Kidney tubule cell (primary cell): ENCODE measurements at regions not wholly inside any gene's neighbourhood (a gene's known extent, or its start where the extent isn't known, plus 50 kb on each side); places are given as distances from the start of the nearest gene placed in this dataset.

Experiments used
- DNase-seq: peaks from one replicate; pipeline ENCODE4 v3.0.0-alpha.2; 2018; ENCODE audit warnings: low spot score

DNA sequence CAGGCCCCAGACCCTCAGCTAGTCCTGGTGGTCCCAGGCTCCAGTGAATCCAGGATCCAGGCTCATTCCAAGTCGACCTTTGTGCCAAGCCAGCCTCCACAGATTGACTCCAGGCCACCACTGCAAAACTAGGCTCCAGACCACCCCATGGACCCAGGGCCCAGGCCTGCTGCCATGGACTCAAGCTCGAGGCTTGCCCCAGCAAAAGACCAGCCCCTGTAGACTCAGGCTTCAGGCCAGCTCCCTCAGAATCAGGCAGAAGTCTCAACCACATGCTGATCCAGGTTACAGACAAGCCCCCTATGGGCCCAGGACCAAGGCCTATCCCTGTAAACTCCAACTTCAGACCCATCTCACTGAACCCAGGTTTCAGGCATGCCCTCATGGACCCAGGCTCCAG, 692.4 kb downstream of the PCDH19 start:
- no peak for DNase-seq

DNA sequence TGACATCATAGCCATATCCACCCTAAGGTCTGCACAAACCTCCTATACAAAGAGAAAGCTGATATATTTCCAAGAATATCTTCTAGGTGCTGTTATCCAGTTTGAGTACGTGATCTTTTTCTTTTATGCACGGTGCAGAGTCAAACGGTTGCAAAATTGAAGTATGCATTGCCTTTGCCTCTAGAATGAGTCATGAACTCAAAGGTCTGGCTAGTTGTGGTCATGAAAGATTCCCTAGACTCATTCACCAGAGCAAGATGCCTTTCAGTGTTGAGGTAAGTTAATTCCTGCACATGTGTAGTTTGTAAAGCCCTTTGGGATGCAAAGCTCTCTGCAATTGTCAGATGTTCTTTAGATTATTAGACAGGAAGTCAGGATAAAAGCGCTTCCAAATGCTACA, 704.4 kb downstream of the PCDH19 start:
- peak; percentile 1 for DNase-seq

DNA sequence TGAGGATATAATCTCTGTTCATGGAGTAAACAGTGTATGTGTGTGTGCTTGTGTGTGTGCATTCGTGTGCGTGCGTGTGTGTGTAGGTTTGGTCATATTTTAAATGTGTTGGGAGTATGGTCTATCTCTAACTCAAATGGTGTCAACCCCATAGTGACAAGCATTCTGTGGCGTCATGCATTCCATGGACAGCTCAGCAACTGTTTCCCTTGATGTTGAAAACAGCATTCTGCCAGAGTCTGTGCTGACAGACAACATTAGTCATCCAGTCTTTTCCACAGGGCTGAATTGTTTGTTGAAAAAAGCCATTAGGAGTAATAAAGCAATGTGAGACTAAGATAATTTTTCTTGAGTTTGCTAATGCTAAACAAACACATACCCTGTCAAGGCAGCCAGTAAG, 706.6 kb downstream of the PCDH19 start:
- no peak for DNase-seq

DNA sequence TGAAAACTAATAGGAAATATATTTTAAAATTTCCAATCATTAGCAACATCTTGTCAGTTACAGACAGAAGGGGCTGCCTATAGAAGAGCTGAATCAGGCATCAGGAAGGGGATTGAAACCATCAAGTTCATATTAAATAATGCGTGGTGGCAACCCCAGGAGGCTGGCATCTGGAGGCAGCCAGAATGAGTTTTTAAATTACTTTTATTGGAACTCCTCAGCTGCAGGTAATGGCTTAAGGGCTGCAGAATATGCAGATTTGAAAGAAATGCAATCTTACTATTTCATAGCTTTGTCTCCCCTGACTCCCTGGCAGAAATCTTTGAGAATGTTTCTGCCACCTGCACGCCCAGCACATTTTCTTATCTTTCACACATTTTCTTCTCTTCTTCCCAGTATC, 711.6 kb downstream of the PCDH19 start:
- no peak for DNase-seq

DNA sequence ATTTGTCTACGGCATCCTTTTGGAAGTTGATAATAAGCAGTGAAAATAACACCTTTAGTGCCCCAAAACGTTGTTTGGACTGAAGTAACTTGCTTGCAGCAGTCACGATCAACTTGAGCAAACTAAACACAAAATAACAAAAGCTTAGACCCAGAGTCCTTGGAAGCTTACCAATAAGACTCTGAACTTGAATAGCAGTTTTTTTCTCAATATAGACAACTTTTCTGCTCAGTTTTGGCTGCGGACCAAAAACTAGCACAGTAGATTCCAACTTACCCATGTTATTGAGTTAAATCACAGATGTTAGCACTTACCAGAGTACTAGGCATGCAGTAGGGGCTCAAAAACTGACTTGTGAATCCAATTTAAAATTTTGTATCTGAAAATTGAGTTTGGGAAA, 746.9 kb downstream of the PCDH19 start:
- DNase-seq: no peak

DNA sequence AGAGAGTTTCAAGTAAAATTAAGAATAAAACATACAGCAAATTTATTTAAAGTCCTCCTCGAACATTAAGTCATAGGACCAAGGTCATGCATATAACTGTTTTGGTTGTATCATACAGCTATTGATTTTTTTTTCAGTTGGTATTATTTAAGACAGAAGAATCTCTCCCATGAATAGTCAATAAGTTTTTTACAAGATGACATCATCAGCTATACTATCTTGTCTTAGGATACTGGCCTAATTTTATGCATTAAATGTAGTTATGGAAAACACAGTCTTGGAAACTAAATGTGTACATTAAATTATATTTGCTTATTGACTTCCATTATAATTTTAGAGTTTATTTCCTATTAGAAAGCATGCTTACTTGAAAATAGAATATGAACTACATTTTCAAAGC, 755.9 kb downstream of the PCDH19 start:
- DNase-seq: no peak

DNA sequence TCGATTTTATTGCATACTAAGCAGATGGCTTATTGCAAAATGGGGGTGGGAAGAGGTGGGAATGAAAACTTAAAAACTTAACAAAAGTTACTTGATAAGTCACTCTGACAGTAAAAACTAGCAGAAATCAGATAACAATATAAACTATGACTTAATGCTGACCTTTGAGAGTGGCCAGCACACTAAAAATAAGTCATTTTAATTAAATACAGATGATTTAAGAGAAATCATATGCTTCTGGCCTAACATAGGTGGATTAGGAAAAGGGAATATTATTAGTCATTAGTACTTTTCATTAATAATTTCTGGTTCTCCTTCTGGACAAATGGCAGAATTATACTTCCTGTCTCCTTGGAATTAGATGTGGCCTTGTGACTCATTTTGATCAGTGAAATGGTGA, 756.7 kb downstream of the PCDH19 start:
- DNase-seq: no peak

DNA sequence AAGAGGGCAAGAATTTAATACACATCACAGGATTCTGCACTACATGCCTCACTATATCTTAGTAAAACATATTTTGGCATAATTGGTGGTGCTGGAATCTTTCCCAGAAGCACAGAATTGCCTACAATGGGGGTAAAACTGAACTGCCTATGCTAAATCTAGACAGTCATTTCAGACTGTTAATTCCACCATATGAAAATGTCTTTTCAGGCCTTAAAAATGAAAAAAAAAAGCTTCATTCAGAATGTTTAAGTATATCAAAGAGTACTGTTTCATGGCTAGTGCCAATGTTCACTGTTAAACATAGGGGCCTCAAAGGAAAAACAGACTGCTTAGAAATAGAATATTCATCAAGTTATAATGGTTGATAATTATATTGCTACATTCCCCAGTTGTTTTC, 797.0 kb downstream of the PCDH19 start:
- DNase-seq: no peak

DNA sequence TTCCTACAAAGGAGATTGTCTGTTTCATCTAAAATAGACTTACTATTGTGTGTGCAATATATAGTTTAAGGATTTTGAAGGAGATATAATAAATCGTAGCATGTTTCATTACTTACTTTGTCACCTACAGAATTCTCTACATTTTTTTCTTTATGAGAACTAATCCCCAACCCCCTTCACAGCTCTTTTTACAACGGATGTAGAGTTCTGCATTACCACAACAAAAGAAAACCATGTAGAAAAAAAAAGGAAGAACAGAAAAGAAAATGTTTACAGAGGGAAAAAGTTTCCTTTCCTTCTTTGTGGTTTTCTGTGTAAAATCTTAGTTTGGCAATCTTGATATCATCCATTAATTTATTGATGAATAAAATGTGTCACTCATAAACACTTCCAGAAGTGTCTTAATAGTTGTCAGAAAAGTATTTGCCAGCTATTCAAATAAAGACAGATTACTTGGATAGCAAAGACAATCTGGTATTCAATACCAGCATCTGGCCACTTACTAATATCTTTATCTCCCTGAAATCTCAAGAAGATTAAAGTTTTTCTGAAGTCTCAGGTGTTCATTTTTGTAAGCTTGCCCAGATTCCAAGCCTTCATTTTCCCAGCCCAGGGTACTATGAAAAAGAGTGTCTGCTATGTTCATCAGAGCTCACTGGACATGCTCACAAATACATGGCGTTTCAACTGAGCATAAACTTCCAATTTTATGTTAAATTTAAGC, 806.8 kb downstream of the PCDH19 start:
- DNase-seq: no peak

DNA sequence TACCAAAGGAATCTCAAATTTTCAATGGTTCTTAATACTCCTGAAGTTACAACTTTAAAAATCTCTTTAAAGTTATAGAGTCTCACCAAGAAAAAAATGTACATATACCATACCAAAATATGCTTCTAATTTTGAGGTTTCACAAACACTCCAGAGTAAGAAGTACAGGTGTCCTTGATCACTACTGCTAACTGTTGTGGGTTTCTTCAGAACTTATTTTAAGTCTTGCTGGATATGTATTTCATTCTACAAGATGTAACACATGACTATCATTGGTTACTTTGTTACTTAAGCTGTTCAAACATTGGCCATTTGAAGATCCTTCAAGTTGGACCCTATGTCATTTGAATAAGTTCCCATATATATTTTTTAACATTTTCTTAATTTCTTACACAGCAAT, 808.0 kb downstream of the PCDH19 start:
- no peak for DNase-seq

DNA sequence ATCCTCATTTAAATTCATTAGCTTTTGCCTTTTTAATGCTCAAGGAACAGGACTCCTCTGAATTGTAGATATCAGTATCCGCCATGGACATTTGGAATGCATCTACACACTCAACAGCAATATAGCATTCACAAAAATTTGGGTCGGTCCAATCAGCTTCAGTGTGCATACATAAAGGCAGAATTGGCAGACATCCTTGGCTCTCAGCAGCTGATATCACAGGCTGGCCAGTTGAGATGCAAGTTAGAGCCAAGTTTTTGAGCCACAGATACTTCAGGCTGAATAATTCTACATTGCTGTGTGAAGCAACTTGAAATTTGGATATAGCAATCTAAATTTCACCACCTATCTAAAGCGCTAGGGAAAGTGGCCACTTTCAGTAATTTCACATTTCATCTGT, 821.1 kb downstream of the PCDH19 start:
- no peak for DNase-seq

DNA sequence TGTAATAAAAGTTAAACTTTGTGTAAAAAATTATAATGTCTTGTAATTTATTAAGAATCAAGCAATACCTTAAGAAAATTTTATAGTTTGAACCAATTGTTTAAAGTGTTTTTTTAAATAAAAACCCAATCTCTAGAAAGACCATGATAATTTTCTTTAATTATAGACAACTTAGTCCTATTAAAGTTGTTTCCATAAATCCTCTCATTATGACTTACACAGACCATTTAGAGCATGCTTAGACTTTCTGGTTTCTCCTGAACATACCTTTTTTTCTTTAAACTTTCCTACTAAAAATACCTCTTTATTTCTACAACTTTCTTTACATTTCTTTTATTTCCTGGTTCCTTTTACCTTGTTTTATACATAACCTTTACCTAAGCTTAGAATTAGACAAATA, 837.4 kb downstream of the PCDH19 start:
- no peak for DNase-seq

DNA sequence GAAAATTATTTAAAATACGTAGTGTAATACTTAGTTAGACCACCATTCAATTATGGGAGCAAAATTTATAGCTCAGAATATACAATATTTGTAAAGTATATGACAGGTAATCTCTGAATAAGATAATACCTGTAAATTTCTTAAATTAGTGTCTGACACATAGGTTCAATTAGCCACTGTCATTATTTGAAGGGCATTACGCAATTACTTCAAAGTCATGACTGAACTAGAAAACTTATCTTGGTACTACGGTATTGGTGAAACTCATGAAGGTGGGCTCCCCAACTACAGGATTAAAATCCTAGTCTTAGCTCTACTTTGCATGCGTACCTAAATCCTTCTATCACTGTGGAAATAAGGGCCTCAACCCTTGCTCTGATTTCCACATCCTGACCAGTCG, 860.7 kb downstream of the PCDH19 start:
- no peak for DNase-seq

DNA sequence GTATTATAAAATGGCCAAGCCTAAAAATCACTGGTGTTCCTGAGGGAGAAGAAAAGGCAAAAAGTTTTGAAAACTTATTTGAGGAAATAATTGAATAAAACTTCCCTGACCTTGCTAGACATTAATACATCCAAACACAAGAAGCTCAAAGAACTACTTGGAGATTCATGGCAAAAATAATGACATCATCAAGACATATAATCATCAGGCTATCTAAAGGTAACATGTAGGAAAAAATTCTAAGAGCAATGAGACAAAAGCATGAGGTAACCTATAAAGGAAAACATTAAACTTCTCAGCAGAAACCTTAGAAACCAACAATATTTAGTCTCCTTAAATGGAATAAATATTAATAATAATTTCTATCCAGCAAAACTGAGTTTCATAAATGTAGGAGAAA, 887.6 kb downstream of the PCDH19 start:
- no peak for DNase-seq

DNA sequence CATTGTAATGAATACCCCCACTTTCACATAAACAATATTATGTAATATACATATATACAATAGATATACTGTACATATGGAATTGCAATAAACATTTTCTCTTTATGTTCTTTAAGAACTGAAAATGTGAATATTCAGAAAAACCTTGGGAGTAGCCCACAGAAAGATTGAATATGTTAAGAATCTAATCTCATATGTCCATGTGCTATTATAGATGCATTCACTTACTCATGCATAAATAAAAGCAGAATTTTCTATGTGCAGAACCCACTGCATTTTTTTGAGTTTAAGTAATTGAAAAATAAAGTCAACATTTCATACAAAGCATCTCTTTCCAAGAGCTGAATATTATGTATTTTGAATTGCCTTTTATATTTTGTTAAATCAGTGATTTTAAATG, 902.3 kb downstream of the PCDH19 start:
- DNase-seq: no peak

DNA sequence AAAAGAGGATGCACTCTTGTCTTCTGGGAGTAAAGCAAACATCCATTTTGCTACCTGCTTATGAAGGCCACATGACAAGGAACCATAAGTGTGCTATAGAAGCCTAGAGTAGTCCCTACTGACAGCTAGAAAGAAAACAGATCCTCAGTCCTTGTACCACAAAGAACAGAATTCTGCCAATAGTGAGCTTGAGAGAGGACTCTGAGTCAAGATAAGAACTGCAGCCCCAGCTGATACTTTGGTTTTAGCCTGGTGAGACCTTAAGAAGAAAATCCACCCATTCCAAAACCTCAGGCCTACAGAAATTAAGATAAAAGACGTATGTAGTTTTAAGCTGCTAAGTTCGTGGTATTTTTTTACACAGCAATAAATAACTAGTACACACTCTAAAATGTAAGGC, 914.6 kb downstream of the PCDH19 start:
- no peak for DNase-seq

DNA sequence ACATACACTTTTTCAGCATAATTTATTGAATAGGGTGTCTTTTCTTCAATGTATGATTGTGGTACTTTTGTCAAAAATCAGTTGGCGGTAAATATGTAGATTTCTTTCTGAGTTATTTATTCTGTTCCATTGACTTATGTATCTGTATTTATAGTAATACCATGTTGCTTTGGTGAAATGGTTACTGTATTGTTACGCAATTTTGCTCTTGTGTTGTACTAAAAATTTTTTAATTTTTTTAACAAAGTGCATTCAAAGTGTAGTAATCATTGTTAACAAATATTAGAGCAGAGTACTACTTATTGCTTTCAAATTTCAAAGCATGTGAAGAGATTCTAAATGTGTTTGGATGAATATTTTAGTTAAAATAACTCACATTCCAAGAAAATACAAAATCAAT, 915.4 kb downstream of the PCDH19 start:
- no peak for DNase-seq

DNA sequence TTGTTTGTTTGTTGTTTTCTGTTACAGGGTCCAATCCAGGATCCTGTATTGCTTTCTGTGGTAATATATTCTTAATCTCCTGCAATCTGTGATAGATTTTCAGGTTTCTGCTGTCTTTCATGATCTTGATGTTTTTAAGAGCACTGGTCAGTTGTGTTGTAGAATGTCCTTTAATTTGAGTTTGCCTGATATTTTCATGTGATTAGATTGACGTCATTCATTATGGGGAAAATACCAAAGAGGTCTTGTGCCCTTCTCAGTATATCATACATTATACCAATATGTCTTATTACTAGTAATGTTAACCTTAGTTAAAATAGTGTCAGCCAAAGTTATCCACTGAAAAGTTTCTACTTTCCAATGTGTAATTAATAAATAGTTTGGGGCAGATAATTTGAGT, 929.3 kb downstream of the PCDH19 start:
- no peak for DNase-seq

DNA sequence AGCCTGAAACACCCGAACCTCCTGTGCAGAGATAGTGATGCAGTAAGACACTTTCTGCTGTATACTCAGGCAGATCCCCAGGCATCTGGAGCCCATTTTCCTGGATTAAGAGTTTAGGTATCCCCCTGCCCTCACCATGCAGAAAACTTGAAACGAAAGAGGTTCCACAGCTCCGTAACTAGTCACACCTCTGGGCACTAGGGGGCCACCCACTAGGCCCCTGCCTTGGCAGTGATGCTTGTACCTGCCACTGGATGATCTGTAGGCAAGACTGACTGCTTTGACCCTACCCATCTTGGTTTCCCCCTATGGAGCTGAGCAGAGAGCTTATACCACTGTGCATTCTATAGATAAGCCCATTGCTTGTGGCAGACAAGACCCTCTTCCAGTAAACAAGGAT, 940.6 kb downstream of the PCDH19 start:
- DNase-seq: no peak

DNA sequence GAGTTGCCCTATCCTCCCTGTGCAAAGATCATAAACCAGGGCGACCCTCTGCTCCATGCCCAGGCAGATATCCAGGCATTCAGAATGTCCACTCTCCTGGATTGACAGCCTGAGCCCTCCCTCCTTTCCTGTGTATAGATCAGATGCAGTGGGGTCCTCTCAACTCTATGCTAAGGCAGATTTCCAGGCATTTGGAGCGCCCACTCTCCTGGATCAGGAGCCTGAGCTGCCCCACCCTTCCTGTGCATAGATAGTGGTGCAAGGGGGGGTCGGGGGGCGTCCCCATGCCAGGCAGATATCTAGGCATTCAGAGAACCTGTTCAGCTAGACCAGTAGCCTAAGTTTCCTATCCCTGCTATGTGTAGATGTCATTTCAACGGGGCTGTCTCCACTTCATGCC, 941.1 kb downstream of the PCDH19 start:
- no peak for DNase-seq

DNA sequence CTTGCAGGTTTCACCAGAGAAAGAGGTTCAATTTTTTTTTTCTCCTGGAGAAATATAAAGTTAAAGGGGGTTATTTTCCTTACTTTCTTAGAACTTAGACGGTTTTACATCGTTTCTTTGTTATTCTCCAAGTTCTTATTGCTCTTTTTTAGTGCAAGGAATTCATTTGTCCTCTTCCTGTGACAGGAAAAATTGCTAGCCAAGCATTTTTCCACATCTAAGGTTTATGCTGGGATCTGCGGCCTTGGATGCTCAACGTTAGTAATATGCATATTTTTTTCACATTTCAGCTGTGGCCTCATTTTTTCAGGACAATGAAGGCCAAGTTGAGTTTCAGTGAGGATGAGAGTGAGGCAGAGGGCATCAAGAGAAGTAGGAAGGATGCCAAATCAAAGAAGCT, 948.9 kb downstream of the PCDH19 start:
- no peak for DNase-seq

DNA sequence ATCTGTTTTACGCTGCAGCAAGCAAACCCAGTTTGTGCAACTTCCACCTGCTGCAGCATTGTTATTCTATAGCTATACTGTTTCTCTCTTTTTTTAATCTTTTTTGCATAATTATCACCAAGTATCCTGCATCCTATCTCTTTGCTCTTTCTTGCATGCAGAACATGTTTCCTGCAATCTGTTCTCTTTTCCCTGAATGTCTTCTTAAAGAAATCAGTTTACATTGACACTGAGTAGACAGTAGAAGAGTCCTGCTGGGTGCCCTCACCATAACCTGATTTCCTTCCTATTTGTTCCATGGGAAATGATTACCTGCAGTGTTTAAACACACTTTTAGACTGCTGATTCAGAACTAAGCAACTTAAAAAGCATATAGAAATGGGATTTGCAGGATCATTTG, 964.7 kb downstream of the PCDH19 start:
- no peak for DNase-seq

DNA sequence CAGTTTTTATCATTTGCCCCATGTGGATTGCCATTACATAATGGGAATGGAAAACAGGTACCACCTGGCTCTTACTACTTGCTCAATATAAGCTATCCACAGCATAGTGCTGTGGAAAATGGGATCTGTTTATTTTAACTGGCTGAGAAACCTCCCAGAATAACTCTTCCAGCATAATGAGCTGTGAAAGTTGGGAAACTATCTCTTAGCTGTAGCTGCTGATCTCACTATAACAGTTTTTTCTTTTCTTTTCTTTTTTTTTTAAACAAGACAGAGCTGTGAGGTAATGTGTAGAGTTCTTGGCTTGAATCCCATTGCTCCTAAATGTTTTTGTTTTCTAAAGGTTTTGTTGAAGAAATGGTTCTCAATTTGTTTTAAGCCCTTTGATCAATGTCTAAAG, 988.3 kb downstream of the PCDH19 start:
- no peak for DNase-seq

DNA sequence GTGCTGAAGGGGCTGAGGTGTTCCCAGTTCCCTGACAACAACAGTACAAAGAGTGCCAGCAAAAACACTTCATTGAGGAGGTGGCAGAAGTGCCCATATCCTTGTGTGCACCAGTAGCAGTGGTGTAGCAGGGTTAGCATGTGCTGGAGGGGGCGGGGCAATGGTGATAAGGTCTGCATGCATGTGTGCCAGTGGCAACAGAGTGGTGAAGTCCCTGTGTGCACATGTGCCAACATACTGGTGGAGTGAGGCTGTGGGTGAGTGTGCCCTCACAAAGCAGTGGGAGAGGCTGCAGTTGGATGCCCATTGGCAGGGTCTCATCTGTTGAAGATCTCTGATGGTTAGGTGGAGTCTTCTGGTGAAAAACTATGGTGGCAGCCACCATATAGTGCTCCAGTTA, 994.6 kb downstream of the PCDH19 start:
- DNase-seq: no peak

DNA sequence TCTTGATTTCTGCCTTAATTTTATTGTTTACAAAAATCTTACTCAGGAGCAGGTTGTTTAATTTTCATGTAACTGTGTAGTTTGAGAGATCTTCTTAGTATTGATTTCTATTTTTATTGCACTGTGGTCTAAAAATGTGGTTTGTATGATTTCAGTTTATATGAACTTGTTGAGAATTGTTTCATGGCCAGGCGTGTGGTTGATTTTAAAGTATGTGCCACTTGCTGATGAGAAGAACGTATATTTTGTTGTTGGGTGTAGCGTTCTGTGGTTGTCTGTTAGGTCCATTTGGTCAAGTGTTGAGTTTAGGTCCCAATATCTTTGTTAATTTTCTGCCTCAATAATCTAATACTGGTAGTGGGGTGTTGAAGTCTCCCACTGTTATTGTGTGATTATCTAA, 996.8 kb downstream of the PCDH19 start:
- DNase-seq: no peak
